SK-N-SH treated with all-trans-retinoic acid at 6 μM for 48 hours (cell line): ENCODE measurements at regions not wholly inside any gene's neighbourhood (a gene's known extent, or its start where the extent isn't known, plus 50 kb on each side); places are given as distances from the start of the nearest gene placed in this dataset.

Source experiments
- ARNTL ChIP-seq: fragments of 450-650 bp; formaldehyde crosslinking; IDR thresholded peaks from 2 replicates; pipeline ENCODE4 v1.5.0; 2020; ENCODE audit warnings: low read depth, mild to moderate bottlenecking, moderate library complexity, borderline replicate concordance
- GLIS3 ChIP-seq: fragments of 250-450 bp; sonication (Bioruptor Pico); IDR thresholded peaks from 2 replicates; pipeline ENCODE4 v1.5.0; 2020; ENCODE audit warnings: mild to moderate bottlenecking, moderate library complexity
- ISL1 ChIP-seq: fragments of 250-450 bp; sonication (Bioruptor Pico); IDR thresholded peaks from 2 replicates; pipeline ENCODE4 v2.1.2; 2022; ENCODE audit warnings: mild to moderate bottlenecking, moderate library complexity
- PATZ1 ChIP-seq: fragments of 250-450 bp; sonication (Bioruptor Pico); IDR thresholded peaks from 2 replicates; pipeline ENCODE4 v1.8.0; 2020; ENCODE audit warnings: mild to moderate bottlenecking, moderate library complexity, borderline replicate concordance
- POU6F1 ChIP-seq: fragments of 250-450 bp; sonication (Bioruptor Pico); IDR thresholded peaks from 2 replicates; pipeline ENCODE4 v1.8.0; 2021; ENCODE audit warnings: low read depth, mild to moderate bottlenecking, moderate library complexity, borderline replicate concordance
- PPARA ChIP-seq: fragments of 250-450 bp; sonication (Bioruptor Pico); IDR thresholded peaks from 2 replicates; pipeline ENCODE4 v1.5.0; 2020; ENCODE audit warnings: mild to moderate bottlenecking, borderline replicate concordance
- RARB ChIP-seq: fragments of 250-450 bp; sonication (Bioruptor Pico); IDR thresholded peaks from 2 replicates; pipeline ENCODE4 v1.8.0; 2021; ENCODE audit warnings: mild to moderate bottlenecking, moderate library complexity
- SNAI2 ChIP-seq: fragments of 250-450 bp; sonication (Bioruptor Pico); IDR thresholded peaks from 2 replicates; pipeline ENCODE4 v1.5.0; 2020; ENCODE audit warnings: mild to moderate bottlenecking, moderate library complexity
- TCF4 ChIP-seq: fragments of 250-450 bp; sonication (Bioruptor Pico); IDR thresholded peaks from 2 replicates; pipeline ENCODE4 v1.8.0; 2021; ENCODE audit warnings: mild to moderate bottlenecking, moderate library complexity, borderline replicate concordance
- TOX ChIP-seq: fragments of 250-450 bp; sonication (Bioruptor Pico); IDR thresholded peaks from 2 replicates; pipeline ENCODE4 v1.8.0; 2021; ENCODE audit warnings: mild to moderate bottlenecking, moderate library complexity, borderline replicate concordance
- TSHZ2 ChIP-seq: fragments of 250-450 bp; sonication (Bioruptor Pico); IDR thresholded peaks from 2 replicates; pipeline ENCODE4 v1.5.0; 2020; ENCODE audit warnings: mild to moderate bottlenecking, moderate library complexity
- ZFP30 ChIP-seq: fragments of 450-650 bp; formaldehyde crosslinking; IDR thresholded peaks from 2 replicates; pipeline ENCODE4 v1.5.0; 2022; ENCODE audit warnings: mild to moderate bottlenecking, moderate library complexity
- ZNF8 ChIP-seq: fragments of 450-650 bp; formaldehyde crosslinking; IDR thresholded peaks from 2 replicates; pipeline ENCODE4 v1.5.0; 2020; ENCODE audit warnings: mild to moderate bottlenecking, moderate library complexity
- TF ChIP-seq, protein P1 (sequence below): fragments of 250-450 bp; sonication (Bioruptor Pico); IDR thresholded peaks from 2 replicates; pipeline ENCODE4 v1.5.1; 2020; ENCODE audit warnings: low read depth, mild to moderate bottlenecking, moderate library complexity

- TF ChIP-seq TOX (no peak), RARB (CRISPR knock-in tag) (no peak), POU6F1 (no peak), TSHZ2 (no peak), ZNF8 (CRISPR knock-in tag) (no peak), PATZ1 (no peak), SNAI2 (CRISPR knock-in tag) (no peak), ZFP30 (CRISPR knock-in tag) (no peak), GLIS3 (no peak), ARNTL (CRISPR knock-in tag) (no peak), ISL1 (CRISPR knock-in tag) (no peak), TCF4 (no peak), PPARA (no peak)
- TF ChIP-seq, protein P1, sequence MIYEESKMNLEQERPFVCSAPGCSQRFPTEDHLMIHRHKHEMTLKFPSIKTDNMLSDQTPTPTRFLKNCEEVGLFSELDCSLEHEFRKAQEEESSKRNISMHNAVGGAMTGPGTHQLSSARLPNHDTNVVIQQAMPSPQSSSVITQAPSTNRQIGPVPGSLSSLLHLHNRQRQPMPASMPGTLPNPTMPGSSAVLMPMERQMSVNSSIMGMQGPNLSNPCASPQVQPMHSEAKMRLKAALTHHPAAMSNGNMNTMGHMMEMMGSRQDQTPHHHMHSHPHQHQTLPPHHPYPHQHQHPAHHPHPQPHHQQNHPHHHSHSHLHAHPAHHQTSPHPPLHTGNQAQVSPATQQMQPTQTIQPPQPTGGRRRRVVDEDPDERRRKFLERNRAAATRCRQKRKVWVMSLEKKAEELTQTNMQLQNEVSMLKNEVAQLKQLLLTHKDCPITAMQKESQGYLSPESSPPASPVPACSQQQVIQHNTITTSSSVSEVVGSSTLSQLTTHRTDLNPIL (CRISPR knock-in tag) = no peak
These were observed 101.7 kb downstream of the DUSP6 start for GRCh38 chr12:89250636-89251035.
